ENCODE measurements at regions not wholly inside any gene's neighbourhood (a gene's known extent, or its start where the extent isn't known, plus 50 kb on each side); places are given as distances from the start of the nearest gene placed in this dataset.

DNA sequence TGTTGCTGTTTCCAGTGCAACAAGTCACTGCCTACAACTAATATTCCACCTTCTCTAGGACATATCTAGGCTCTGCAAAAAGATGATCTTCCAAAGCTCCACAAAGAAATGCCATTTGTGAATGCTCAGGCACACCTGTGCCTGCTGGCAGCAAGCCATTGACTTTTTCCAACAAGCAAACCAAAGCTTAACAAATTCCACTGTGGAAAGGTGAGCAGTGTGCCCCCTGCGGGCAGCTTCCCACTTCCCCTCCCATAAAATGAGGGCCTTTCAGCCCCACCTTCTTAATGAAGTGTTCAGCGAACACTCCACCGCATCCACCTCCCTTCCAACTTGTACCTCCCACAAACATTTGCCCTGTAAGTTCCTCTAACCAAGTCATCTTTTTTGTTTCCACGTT is 157.5 kb upstream of the SLC24A5 start:
- no peaks in the 10 kb centered on the region for H3K4me1 ChIP-seq
- H3K9me3 ChIP-seq = no peaks in the 10 kb centered on the region
- TF ChIP-seq, protein P1, sequence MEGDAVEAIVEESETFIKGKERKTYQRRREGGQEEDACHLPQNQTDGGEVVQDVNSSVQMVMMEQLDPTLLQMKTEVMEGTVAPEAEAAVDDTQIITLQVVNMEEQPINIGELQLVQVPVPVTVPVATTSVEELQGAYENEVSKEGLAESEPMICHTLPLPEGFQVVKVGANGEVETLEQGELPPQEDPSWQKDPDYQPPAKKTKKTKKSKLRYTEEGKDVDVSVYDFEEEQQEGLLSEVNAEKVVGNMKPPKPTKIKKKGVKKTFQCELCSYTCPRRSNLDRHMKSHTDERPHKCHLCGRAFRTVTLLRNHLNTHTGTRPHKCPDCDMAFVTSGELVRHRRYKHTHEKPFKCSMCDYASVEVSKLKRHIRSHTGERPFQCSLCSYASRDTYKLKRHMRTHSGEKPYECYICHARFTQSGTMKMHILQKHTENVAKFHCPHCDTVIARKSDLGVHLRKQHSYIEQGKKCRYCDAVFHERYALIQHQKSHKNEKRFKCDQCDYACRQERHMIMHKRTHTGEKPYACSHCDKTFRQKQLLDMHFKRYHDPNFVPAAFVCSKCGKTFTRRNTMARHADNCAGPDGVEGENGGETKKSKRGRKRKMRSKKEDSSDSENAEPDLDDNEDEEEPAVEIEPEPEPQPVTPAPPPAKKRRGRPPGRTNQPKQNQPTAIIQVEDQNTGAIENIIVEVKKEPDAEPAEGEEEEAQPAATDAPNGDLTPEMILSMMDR (IDR thresholded peaks at IDR 0.05) = no peak
- DNase-seq (no peak), ATAC-seq (no peak)
- no peak overlapping the region for H3K4me3 ChIP-seq
- 76 to 82% (median 80%) methylated on average over 4 of the region's 4 CpGs for whole genome bisulfite sequencing, 3 donors
- H3K27me3 ChIP-seq (ENCODE audit: insufficient read depth in 3 of 3, low read length in 2 of 3) = no peaks in the 10 kb centered on the region
- no peak overlapping the region for H3K27ac ChIP-seq
- intact Hi-C loops (cut with DNase I) = no loop called here
- no peaks in the 10 kb centered on the region for H3K36me3 ChIP-seq (ENCODE audit: insufficient read depth in 1 of 2, low read depth in 1 of 2)

DNA sequence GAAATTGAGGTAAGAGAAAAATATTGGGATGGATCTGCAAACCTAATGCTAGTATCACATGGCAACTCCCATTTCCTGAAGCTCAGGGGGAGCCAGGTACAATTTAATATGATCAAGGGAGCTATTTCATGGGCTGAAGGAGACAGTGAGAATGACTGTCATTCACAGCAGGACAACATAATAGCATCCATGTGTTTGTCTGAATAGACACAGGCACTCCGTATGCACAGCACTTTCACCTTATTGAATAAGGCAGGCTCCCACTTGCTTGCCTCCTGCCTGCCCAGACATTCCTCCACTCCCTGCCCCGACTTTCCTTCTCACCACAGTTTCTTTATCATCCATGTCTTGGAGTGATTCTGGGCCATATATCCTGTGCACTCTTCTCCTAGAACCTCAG is 156.6 kb upstream of the SLC24A5 start:
- TF ChIP-seq, protein P1 (IDR thresholded peaks at IDR 0.05) = no peak
- WGBS, 3 donors = 83 to 86% (median 84%) methylated on average over 2 of the region's 2 CpGs

DNA sequence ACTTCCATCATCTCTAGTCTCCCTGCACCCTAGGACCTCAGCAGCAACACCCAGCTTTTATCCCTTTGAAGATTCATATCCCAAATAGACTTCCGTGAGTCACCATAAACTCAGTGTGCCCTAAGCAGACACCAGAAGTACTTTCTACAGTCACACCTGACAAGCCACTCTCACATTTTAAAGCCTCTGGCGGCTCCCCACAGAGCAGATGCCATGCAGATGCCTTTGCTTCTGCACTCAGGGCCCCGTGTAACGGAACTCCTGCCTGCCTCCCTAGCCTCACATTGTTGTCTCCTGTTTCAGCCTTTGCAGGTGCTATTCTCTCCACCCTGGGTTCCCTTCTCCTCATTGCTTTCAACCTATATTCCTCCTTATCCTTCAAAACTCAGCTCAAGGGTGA is 155.5 kb upstream of the SLC24A5 start:
- DNase-seq = no peak
- no peaks in the 10 kb centered on the region for H3K27me3 ChIP-seq (ENCODE audit: insufficient read depth in 3 of 3, low read length in 2 of 3)
- H3K9me3 ChIP-seq = no peaks in the 10 kb centered on the region
- H3K36me3 ChIP-seq (ENCODE audit: insufficient read depth in 1 of 2, low read depth in 1 of 2) = no peaks in the 10 kb centered on the region
- intact Hi-C loops (cut with DNase I) = no loop called here
- TF ChIP-seq, protein P1 (IDR thresholded peaks at IDR 0.05) = no peak
- no peak overlapping the region for H3K27ac ChIP-seq
- no peak overlapping the region for H3K4me3 ChIP-seq
- peak in 1 of 4 donors; percentile 24 for ATAC-seq
- H3K4me1 ChIP-seq = no peaks in the 10 kb centered on the region
- 60 to 71% (median 65%) methylated on average over 4 of the region's 4 CpGs for WGBS, 3 donors

More for the DNA sequence above, 156.6 kb upstream of the SLC24A5 start:
- H3K9me3 ChIP-seq = no peaks in the 10 kb centered on the region
- H3K4me1 ChIP-seq = no peaks in the 10 kb centered on the region
- DNase-seq = no peak
- intact Hi-C loops (cut with DNase I) = no loop called here
- no peak overlapping the region for H3K4me3 ChIP-seq
- no peak overlapping the region for H3K27ac ChIP-seq
- no peaks in the 10 kb centered on the region for H3K36me3 ChIP-seq (ENCODE audit: insufficient read depth in 1 of 2, low read depth in 1 of 2)
- H3K27me3 ChIP-seq (ENCODE audit: insufficient read depth in 3 of 3, low read length in 2 of 3) = no peaks in the 10 kb centered on the region
- ATAC-seq = no peak

DNA sequence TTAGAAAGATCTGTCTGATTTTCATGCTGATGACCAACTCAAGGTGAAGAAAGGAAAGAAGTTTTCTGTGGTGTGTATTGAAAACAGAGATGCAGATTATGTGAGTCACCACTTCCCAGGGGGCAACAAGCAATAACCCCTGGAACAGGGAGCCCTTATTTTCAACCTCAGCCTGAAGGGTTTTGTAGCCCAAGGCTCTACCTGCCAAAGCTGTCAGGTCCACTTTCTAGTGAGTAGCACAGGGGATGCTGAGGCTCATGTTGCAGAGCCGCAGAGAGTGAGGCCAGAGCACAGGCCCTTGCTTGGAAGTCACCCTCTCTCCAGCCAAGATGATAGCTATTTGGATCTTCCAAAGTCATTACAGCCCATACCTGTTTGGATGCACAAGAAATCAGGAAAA is 152.2 kb upstream of the SLC24A5 start:
- no peak for DNase-seq
- ATAC-seq = no peak
- TF ChIP-seq, protein P1 (IDR thresholded peaks at IDR 0.05) = no peak
- Histone ChIP-seq H3K27ac (no peak overlapping the region), H3K4me1 (no peaks in the 10 kb centered on the region), H3K4me3 (no peak overlapping the region), H3K27me3 (ENCODE audit: insufficient read depth in 3 of 3, low read length in 2 of 3) (no peaks in the 10 kb centered on the region), H3K36me3 (ENCODE audit: insufficient read depth in 1 of 2, low read depth in 1 of 2) (no peaks in the 10 kb centered on the region), H3K9me3 (no peaks in the 10 kb centered on the region)
- WGBS, 3 donors = 86 to 94% (median 93%) methylated on average over 1 of the region's 1 CpG
- intact Hi-C loops (cut with DNase I) = no loop called here

DNA sequence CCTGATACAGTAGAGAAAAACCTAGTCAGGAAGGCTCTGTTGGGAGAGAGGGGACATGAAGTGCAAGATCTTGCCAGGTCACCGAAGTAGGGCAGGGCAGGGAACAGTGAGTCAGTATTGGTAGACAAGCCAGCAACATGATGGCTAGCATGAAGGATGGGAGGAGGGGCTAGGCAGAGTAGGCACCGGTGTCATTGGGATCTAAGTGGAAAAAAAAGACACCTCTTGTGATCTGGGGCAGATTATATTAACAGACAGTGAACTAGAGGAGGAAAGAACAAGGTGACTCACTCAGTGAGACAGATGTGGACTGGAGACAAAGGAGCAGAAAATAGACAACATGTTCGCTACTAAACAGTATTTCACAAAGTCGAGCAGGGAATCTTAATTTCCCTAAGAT is 149.2 kb upstream of the SLC24A5 start:
- H3K9me3 ChIP-seq = no peaks in the 10 kb centered on the region
- ATAC-seq (peak in 2 of 4 donors; percentile 25 to 75), DNase-seq (no peak)
- peaks cover 0 to 2% (median 0%) of the 10 kb centered on the region in 3 donors for H3K27me3 ChIP-seq (ENCODE audit: insufficient read depth in 3 of 3, low read length in 2 of 3)
- TF ChIP-seq, protein P1 (IDR thresholded peaks at IDR 0.05) = no peak
- 69 to 88% (median 75%) methylated on average over 4 of the region's 4 CpGs for WGBS, 3 donors
- H3K4me1 ChIP-seq = no peaks in the 10 kb centered on the region
- intact Hi-C loops (cut with DNase I) = no loop called here
- no peak overlapping the region for H3K4me3 ChIP-seq
- H3K36me3 ChIP-seq (ENCODE audit: insufficient read depth in 1 of 2, low read depth in 1 of 2) = no peaks in the 10 kb centered on the region
- H3K27ac ChIP-seq = no peak overlapping the region

Measured in psoas muscle (tissue), 7 donors.